ENCODE measurements at regions not wholly inside any gene's neighbourhood (a gene's known extent, or its start where the extent isn't known, plus 50 kb on each side); places are given as distances from the start of the nearest gene placed in this dataset.

DNA sequence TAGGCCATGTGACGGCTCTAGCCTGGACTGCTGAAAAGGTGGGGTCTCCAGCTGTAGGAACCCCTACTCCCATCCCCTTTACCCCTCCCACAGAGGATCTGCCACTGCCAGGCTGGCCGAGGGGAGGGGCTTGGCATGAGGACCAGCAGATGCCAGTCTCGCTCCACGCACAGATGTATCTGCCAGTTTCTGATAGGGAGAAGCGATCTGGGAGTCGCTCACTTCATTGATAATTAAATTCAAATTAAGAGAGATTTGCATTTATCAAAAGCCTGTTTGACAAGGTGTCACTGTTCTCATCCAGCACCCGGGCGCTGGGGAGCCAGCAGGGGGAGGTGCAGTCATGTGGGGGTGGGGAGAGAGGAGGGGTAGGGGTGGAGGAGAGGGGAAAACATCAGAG is 217.6 kb upstream of the MYL2 start:
- TF ChIP-seq TEAD4 (IDR thresholded peaks at IDR 0.05) (no peak), ZBTB7A (IDR thresholded peaks at IDR 0.05; ENCODE audit: low read depth) (no peak), CREB1 (IDR thresholded peaks at IDR 0.05; ENCODE audit: low read depth) (no peak), CEBPB (IDR thresholded peaks at IDR 0.05) (no peak), FOXM1 (IDR thresholded peaks at IDR 0.05; ENCODE audit: borderline replicate concordance, low read depth) (no peak), TAF1 (IDR thresholded peaks at IDR 0.05; ENCODE audit: low read depth) (no peak), TCF12 (IDR thresholded peaks at IDR 0.05; ENCODE audit: low read depth) (no peak), EP300 (IDR thresholded peaks at IDR 0.05; ENCODE audit: borderline replicate concordance) (no peak), MAX (IDR thresholded peaks at IDR 0.05) (no peak), NFIC (IDR thresholded peaks at IDR 0.05) (no peak), EGR1 (IDR thresholded peaks at IDR 0.05) (no peak), RAD21 (IDR thresholded peaks at IDR 0.05; ENCODE audit: low read depth) (no peak), YY1 (IDR thresholded peaks at IDR 0.05; ENCODE audit: low read depth) (no peak)
- TF ChIP-seq, protein P1, sequence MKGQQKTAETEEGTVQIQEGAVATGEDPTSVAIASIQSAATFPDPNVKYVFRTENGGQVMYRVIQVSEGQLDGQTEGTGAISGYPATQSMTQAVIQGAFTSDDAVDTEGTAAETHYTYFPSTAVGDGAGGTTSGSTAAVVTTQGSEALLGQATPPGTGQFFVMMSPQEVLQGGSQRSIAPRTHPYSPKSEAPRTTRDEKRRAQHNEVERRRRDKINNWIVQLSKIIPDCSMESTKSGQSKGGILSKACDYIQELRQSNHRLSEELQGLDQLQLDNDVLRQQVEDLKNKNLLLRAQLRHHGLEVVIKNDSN (IDR thresholded peaks at IDR 0.05): no peak
- TF ChIP-seq, protein P2, sequence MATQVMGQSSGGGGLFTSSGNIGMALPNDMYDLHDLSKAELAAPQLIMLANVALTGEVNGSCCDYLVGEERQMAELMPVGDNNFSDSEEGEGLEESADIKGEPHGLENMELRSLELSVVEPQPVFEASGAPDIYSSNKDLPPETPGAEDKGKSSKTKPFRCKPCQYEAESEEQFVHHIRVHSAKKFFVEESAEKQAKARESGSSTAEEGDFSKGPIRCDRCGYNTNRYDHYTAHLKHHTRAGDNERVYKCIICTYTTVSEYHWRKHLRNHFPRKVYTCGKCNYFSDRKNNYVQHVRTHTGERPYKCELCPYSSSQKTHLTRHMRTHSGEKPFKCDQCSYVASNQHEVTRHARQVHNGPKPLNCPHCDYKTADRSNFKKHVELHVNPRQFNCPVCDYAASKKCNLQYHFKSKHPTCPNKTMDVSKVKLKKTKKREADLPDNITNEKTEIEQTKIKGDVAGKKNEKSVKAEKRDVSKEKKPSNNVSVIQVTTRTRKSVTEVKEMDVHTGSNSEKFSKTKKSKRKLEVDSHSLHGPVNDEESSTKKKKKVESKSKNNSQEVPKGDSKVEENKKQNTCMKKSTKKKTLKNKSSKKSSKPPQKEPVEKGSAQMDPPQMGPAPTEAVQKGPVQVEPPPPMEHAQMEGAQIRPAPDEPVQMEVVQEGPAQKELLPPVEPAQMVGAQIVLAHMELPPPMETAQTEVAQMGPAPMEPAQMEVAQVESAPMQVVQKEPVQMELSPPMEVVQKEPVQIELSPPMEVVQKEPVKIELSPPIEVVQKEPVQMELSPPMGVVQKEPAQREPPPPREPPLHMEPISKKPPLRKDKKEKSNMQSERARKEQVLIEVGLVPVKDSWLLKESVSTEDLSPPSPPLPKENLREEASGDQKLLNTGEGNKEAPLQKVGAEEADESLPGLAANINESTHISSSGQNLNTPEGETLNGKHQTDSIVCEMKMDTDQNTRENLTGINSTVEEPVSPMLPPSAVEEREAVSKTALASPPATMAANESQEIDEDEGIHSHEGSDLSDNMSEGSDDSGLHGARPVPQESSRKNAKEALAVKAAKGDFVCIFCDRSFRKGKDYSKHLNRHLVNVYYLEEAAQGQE (IDR thresholded peaks at IDR 0.05; ENCODE audit: low read depth): no peak

DNA sequence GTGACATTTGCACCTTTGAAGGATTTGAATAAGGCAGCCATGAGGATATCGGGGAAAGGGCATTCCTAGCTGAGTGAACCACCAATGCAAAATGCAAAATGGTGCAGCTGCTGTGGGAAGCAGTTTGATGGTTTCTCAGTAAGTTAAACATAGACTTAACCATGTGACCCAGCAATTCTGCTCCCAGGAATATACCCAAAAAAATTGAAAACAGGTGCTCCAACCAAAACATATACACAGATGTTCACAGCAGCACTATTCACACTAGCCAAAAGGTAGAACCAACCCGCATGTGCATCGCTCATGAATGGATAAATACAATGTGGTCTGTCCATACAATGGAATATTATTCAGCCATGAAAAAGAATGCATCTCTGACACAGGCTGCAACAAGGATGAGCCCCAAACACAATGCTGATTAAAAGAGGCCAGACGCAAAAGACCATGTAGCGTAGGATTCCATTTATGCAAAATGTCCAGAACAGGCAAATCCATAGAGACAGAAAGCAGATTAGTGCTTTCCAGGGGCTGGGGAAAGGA is 215.0 kb upstream of the MYL2 start:
- TF ChIP-seq TEAD4 (IDR thresholded peaks at IDR 0.05) (no peak), NFIC (IDR thresholded peaks at IDR 0.05) (no peak)

- TF ChIP-seq EGR1 (IDR thresholded peaks at IDR 0.05) (no peak), CEBPB (IDR thresholded peaks at IDR 0.05) (no peak), CREB1 (IDR thresholded peaks at IDR 0.05; ENCODE audit: low read depth) (no peak), MAX (IDR thresholded peaks at IDR 0.05) (no peak), TCF12 (IDR thresholded peaks at IDR 0.05; ENCODE audit: low read depth) (no peak)
- TF ChIP-seq, protein P1 (IDR thresholded peaks at IDR 0.05): no peak
Observed at GRCh38 chr12:111130336-111130735, 210.0 kb upstream of the MYL2 start.

- TF ChIP-seq TAF1 (IDR thresholded peaks at IDR 0.05; ENCODE audit: low read depth) (no peak), NFIC (IDR thresholded peaks at IDR 0.05) (no peak), FOXM1 (IDR thresholded peaks at IDR 0.05; ENCODE audit: borderline replicate concordance, low read depth) (no peak), YY1 (IDR thresholded peaks at IDR 0.05; ENCODE audit: low read depth) (no peak), CEBPB (IDR thresholded peaks at IDR 0.05) (no peak), TEAD4 (IDR thresholded peaks at IDR 0.05) (no peak)
- TF ChIP-seq, protein P2 (IDR thresholded peaks at IDR 0.05; ENCODE audit: low read depth): no peak
Observed at GRCh38 chr12:111129149-111129767, 208.9 kb upstream of the MYL2 start.

GRCh38 chr12:111126331-111126730 is 206.0 kb upstream of the MYL2 start:
- TF ChIP-seq EGR1 (IDR thresholded peaks at IDR 0.05) (no peak), TEAD4 (IDR thresholded peaks at IDR 0.05) (no peak), YY1 (IDR thresholded peaks at IDR 0.05; ENCODE audit: low read depth) (no peak), ZBTB7A (IDR thresholded peaks at IDR 0.05; ENCODE audit: low read depth) (no peak), TCF12 (IDR thresholded peaks at IDR 0.05; ENCODE audit: low read depth) (no peak), MAX (IDR thresholded peaks at IDR 0.05) (no peak), CEBPB (IDR thresholded peaks at IDR 0.05) (no peak), NFIC (IDR thresholded peaks at IDR 0.05) (no peak), EP300 (IDR thresholded peaks at IDR 0.05; ENCODE audit: borderline replicate concordance) (no peak), FOXM1 (IDR thresholded peaks at IDR 0.05; ENCODE audit: borderline replicate concordance, low read depth) (no peak), RAD21 (IDR thresholded peaks at IDR 0.05; ENCODE audit: low read depth) (no peak), TAF1 (IDR thresholded peaks at IDR 0.05; ENCODE audit: low read depth) (no peak), CREB1 (IDR thresholded peaks at IDR 0.05; ENCODE audit: low read depth) (no peak)
- TF ChIP-seq, protein P1 (IDR thresholded peaks at IDR 0.05): no peak
- TF ChIP-seq, protein P2 (IDR thresholded peaks at IDR 0.05; ENCODE audit: low read depth): no peak

All from Ishikawa (cell line).